HEK293 (cell line): ENCODE measurements at regions not wholly inside any gene's neighbourhood (a gene's known extent, or its start where the extent isn't known, plus 50 kb on each side); places are given as distances from the start of the nearest gene placed in this dataset.

ENCODE experiments used
- CTCF ChIA-PET: fragments of 350-600 bp; formaldehyde crosslinking; extraction: SDS; loops from one replicate; lab custom pipeline; 2021; ENCODE audit warnings: antibody characterized with exemption; lab: Yijun Ruan, JAX
- POLR2A ChIA-PET: fragments of 300-600 bp; formaldehyde crosslinking; extraction: SDS; loops from one replicate; lab custom pipeline; 2020; ENCODE audit warnings: antibody characterized with exemption, inconsistent platforms; lab: Yijun Ruan, JAX
- H3K27ac ChIP-seq: fragments of 200-500 bp; sonication (Bioruptor generic); 2 replicates; pipeline ENCODE4 v1.5.1; 2014; ENCODE audit warnings: low read depth, low read length, control low read depth, inconsistent platforms; ENCODE audit errors: extremely low read depth
- H3K36me3 ChIP-seq, 2 experiments: fragments of 200-500 bp in 1 of 2; sonication (Bioruptor generic) in 1 of 2; 1 replicate in 1 of 2; 2 replicates in 1 of 2; pipeline ENCODE4 v1.5.1; 2014 to 2017; ENCODE audit warnings: inconsistent platforms in 2 of 2, low read length in 2 of 2; ENCODE audit not compliant: control insufficient read depth in 2 of 2, insufficient read depth in 1 of 2
- H3K4me1 ChIP-seq: fragments of 200-500 bp; sonication (Bioruptor generic); 2 replicates; pipeline ENCODE4 v1.5.1; 2014; ENCODE audit warnings: mild to moderate bottlenecking, low read length, inconsistent platforms; ENCODE audit not compliant: control insufficient read depth, insufficient read depth
- H3K4me3 ChIP-seq: 2 replicates; pipeline ENCODE4 v1.5.1; 2011; ENCODE audit warnings: low read depth, mild to moderate bottlenecking, control low read depth, low read length, moderate library complexity
- H3K9me3 ChIP-seq: fragments of 200-500 bp; sonication (Bioruptor generic); 2 replicates; pipeline ENCODE4 v1.5.1; 2014; ENCODE audit warnings: low read depth, low read length, inconsistent platforms; ENCODE audit not compliant: control insufficient read depth, insufficient read depth
- BCL6B ChIP-seq: fragments of 450-650 bp; formaldehyde crosslinking; IDR thresholded peaks from 2 replicates; pipeline ENCODE4 v1.5.1; 2017; ENCODE audit warnings: missing biosample characterization, missing genetic modification characterization
- INSM2 ChIP-seq: fragments of 450-650 bp; formaldehyde crosslinking; IDR thresholded peaks from 2 replicates; pipeline ENCODE4 v1.5.1; 2016; ENCODE audit warnings: missing biosample characterization, missing genetic modification characterization
- KLF8 ChIP-seq: fragments of 450-650 bp; formaldehyde crosslinking; IDR thresholded peaks from 2 replicates; pipeline ENCODE4 v1.5.1; 2016; ENCODE audit warnings: missing biosample characterization, missing genetic modification characterization
- MYNN ChIP-seq: fragments of 450-650 bp; formaldehyde crosslinking; IDR thresholded peaks from 2 replicates; pipeline ENCODE4 v1.5.1; 2016; ENCODE audit warnings: missing biosample characterization, missing genetic modification characterization, borderline replicate concordance
- PBX3 ChIP-seq: sonication (generic); formaldehyde crosslinking; IDR thresholded peaks from 2 replicates; pipeline ENCODE4 v1.8.1; 2022; ENCODE audit warnings: mild to moderate bottlenecking, moderate library complexity, missing genetic modification reagents
- ZBTB20 ChIP-seq: fragments of 450-650 bp; formaldehyde crosslinking; IDR thresholded peaks from 2 replicates; pipeline ENCODE4 v1.5.1; 2016; ENCODE audit warnings: missing biosample characterization, missing genetic modification characterization
- ZEB2 ChIP-seq: fragments of 450-650 bp; formaldehyde crosslinking; IDR thresholded peaks from 2 replicates; pipeline ENCODE4 v1.5.1; 2016; ENCODE audit warnings: missing biosample characterization, missing genetic modification characterization
- ZFP3 ChIP-seq: fragments of 450-650 bp; formaldehyde crosslinking; IDR thresholded peaks from 2 replicates; pipeline ENCODE4 v1.5.1; 2016; ENCODE audit warnings: low read depth, missing biosample characterization, missing genetic modification characterization
- ZNF155 ChIP-seq: fragments of 450-650 bp; formaldehyde crosslinking; IDR thresholded peaks from 2 replicates; pipeline ENCODE4 v1.5.1; 2016; ENCODE audit warnings: missing biosample characterization, missing genetic modification characterization
- ZNF292 ChIP-seq: fragments of 450-650 bp; formaldehyde crosslinking; IDR thresholded peaks from 2 replicates; pipeline ENCODE4 v1.5.1; 2016; ENCODE audit warnings: low read depth, missing biosample characterization, missing genetic modification characterization, borderline replicate concordance
- ZNF335 ChIP-seq: fragments of 450-650 bp; formaldehyde crosslinking; conservative IDR thresholded peaks from 2 replicates; pipeline ENCODE4 v1.5.1; 2016; ENCODE audit warnings: missing biosample characterization, missing genetic modification characterization
- ZNF416 ChIP-seq: fragments of 450-650 bp; formaldehyde crosslinking; IDR thresholded peaks from 2 replicates; pipeline ENCODE4 v1.5.1; 2016; ENCODE audit warnings: missing biosample characterization, missing genetic modification characterization
- ZNF449 ChIP-seq: fragments of 450-650 bp; formaldehyde crosslinking; IDR thresholded peaks from 2 replicates; pipeline ENCODE4 v1.5.1; 2017; ENCODE audit warnings: missing biosample characterization, mild to moderate bottlenecking, missing genetic modification characterization, moderate library complexity
- ZNF501 ChIP-seq: fragments of 450-650 bp; formaldehyde crosslinking; IDR thresholded peaks from 2 replicates; pipeline ENCODE4 v1.5.1; 2016; ENCODE audit warnings: missing biosample characterization, missing genetic modification characterization
- ZNF518A ChIP-seq: fragments of 450-650 bp; formaldehyde crosslinking; conservative IDR thresholded peaks from 2 replicates; pipeline ENCODE4 v1.5.1; 2016; ENCODE audit warnings: low read depth, missing biosample characterization, missing genetic modification characterization
- ZNF707 ChIP-seq: fragments of 450-650 bp; formaldehyde crosslinking; IDR thresholded peaks from 2 replicates; pipeline ENCODE4 v1.5.1; 2016; ENCODE audit warnings: missing biosample characterization, missing genetic modification characterization
- ZNF747 ChIP-seq: fragments of 450-650 bp; formaldehyde crosslinking; IDR thresholded peaks from 2 replicates; pipeline ENCODE4 v1.5.1; 2016; ENCODE audit warnings: missing biosample characterization, missing genetic modification characterization

- no peaks in the 10 kb centered on the region for H3K9me3 ChIP-seq
- H3K4me3 ChIP-seq, result no peak overlapping the region
- TF ChIP-seq BCL6B (tag by site-specific recombination) (no peak), ZNF335 (tag by site-specific recombination) (no peak), ZNF449 (tag by site-specific recombination) (no peak), ZNF292 (tag by site-specific recombination) (no peak), ZNF707 (tag by site-specific recombination) (no peak), ZBTB20 (tag by site-specific recombination) (no peak), ZNF155 (tag by site-specific recombination) (no peak), ZFP3 (no peak), ZNF501 (tag by site-specific recombination) (no peak), ZNF518A (tag by site-specific recombination) (no peak), ZNF416 (tag by site-specific recombination) (no peak), ZEB2 (tag by site-specific recombination) (no peak), KLF8 (no peak), PBX3 (CRISPR knock-in tag) (no peak), INSM2 (tag by site-specific recombination) (no peak), MYNN (no peak), ZNF747 (tag by site-specific recombination) (no peak)
- ChIA-PET POLR2A (no interaction called here), CTCF (no interaction called here)
- no peak overlapping the region for H3K27ac ChIP-seq
- H3K4me1 ChIP-seq, result no peaks in the 10 kb centered on the region
- H3K36me3 ChIP-seq, result no peaks in the 10 kb centered on the region
Measured at GRCh38 chr4:35286434-35286833, 957.9 kb downstream of the ARAP2 start.
